ENCODE measurements at regions not wholly inside any gene's neighbourhood (a gene's known extent, or its start where the extent isn't known, plus 50 kb on each side); places are given as distances from the start of the nearest gene placed in this dataset.
A peak's percentile ranks its signal among the peaks of the same experiment; 100 is the strongest.

DNA sequence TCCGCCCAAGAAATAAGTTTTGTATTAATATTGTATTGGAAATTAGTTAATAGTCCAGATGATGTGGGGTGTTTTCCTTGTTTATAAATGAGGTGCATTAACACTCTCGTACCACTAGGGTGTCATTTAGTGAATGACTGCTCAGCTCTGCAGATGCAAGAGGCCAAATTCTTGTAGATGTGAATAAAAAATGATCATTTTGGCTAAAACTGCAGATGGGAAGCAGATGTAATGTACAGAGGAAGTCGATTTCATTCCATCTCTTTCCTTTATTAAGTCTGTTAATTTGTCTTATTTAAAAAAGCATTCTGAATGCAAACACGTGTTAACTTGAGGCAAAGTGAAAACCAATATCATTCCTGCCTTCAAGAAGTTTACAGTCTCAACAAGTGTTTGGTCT is 108.1 kb downstream of the DHX15 start:
- no peak for DNase-seq

- DNase-seq = no peak
These were observed 108.6 kb downstream of the DHX15 start for GRCh38 chr4:24475756-24476155.

DNA sequence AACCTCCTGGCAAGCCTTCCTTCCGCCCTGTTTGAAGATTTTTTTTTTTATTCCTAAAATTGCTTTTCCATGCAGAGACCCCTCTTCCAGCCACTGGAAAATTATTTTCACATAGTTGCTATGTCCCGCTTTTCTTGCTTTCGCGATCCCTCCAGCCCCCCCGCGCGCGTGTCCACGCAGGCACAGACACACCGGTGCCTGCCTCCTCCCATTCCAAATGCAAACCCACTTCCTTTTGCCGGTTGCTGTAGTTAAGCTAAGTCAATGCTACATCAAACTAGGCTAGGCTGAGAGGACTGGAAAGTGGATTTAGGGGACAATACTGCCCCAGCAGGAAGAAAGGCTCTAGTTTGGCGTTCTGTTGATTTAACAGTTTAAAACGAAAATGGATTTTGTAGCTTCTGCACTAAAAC is 111.0 kb downstream of the DHX15 start:
- peak in 1 of 5 experiments; percentile 27 for DNase-seq

- DNase-seq = peak in 4 of 5 experiments; percentile 36 to 90 (median 50)
These were observed 111.6 kb downstream of the DHX15 start for GRCh38 chr4:24472514-24473308.

- DNase-seq = no peak
These were observed 112.2 kb downstream of the DHX15 start for GRCh38 chr4:24472161-24472510.

DNA sequence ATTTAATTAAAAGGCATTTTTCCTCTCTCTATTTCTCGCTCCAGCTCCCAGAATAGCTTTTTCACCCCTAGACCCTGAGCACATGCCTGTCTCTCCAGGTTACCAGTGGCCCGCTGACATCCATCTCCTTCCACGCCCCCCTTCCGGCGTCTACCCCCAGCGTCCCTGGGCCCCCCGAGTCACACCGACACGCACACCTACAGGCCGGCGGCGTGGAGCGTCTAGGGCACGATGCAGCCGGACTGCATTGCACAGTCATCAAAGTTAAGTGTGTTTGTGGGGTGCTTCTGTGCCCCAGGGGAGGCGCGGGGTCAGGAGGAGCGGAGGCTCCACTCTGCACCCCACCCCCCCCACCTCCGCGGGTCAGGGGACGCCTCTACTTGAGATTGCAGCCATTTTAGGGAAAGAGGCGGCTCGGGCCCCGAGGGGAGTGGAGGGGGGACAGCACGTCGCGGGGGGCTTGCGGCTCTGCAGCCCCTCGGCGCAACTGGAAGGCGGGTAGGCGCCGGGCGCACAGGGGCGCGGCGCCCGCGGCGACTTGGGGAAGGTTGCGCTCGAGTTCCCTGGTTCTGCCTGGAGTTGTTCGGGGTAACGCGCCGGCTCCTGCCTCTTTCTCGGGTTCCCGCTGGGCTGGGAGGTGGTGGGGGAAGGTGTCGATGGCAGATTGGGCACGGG is 112.7 kb downstream of the DHX15 start:
- peak in 1 of 5 experiments; percentile 15 for DNase-seq

- DNase-seq = peak in 1 of 5 experiments; percentile 41
These were observed 113.5 kb downstream of the DHX15 start for GRCh38 chr4:24470666-24471485.

- DNase-seq = no peak
These were observed 116.3 kb downstream of the DHX15 start for GRCh38 chr4:24468071-24468470.

- DNase-seq = no peak
These were observed 119.8 kb downstream of the DHX15 start for GRCh38 chr4:24464566-24464965.

DNA sequence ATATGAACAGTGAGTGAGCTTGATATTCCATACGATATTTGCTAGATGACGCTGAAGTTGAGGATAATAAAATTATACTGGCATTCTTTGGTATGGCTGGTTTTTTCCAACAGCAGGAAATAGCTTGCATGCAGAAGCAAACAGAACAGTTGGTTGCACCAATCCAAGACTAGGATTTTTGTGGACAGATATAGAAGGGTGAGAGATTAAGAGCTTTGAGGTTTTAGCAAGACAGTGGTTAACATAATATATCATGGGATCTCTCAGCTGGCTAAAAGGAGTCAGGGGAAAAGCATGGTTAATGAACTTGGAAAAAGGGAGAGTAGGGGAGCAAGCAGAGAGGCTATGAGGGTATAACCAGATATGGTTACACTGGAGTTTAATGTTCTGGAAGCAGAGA is 127.9 kb downstream of the DHX15 start:
- no peak for DNase-seq

DNA sequence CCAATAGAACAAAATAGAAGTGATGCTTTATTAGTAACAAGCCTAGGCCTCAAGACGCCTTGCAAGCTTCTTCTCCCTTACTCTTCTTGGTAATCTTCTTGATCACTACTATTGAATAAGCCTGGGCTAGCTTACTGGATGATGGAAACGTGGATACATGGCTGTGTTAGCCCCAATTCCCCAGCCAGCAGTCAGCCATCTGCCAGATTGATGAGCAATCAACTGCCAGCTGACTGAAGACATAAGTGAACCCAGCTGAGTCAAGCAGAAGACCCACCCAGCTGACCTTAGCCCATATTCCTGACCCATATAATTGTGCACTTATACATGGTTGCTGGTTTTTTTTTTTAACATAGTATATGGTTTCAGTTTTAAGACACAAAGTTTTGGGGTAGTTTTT is 130.4 kb downstream of the DHX15 start:
- no peak for DNase-seq

DNA sequence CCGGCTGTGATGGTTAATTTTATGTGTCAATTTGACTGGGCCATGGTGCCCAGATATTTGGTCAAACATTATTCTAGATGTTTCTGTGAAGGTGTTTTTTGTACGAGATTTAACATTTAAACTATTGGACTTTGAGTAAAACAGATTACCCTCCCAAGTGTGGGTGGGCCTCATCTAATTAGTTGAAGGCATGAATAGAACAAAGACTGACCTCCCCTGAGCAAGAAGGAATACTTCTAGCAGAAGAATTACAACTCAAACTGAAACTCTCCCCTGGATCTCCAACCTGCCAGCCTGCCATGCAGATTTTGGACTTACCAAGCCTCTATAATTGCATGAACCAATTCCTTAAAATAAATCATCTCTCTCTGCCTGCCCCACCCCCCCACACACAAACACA is 132.5 kb downstream of the DHX15 start:
- no peak for DNase-seq

DNA sequence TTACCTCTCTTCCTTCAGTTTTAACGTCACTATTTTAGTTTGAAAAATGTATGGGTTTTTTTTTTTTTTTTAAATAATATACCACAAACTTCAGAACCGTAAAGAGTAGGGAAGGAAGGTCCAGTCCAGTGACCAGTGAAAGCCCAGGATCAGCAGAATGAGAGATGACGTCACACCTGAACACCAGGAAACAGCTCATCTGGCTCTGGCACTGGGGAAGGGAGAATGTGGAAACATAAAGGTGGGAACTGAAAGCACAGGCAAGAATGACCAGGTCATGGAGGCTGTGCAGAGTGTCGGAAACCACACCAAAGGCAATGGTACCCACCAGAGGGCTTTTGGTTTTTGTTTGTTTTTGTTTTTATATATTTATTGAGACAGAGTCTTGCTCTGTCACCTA is 141.2 kb downstream of the DHX15 start:
- DNase-seq = no peak

- no peak for DNase-seq
These were observed 143.6 kb downstream of the DHX15 start for GRCh38 chr4:24440765-24441164.

DNA sequence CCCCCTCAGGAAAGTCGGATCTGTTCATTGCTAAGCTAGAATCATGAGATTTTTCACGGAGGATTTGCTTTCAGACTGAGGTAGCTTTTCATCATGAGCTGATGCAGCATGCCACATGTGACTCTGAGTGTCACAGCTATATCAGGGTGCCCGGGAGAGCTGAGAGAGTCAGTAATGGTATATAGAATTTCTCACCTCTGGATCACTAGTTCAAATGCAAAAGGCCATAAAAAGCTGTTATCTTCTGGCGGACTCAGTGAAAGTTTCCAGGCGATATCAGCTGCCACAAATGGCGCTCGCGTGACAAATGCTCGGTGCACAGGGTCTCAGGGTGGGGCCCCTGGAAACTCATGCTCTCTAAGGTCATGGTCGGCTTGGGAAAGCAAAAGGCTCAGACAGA is 150.1 kb downstream of the DHX15 start:
- no peak for DNase-seq

DNA sequence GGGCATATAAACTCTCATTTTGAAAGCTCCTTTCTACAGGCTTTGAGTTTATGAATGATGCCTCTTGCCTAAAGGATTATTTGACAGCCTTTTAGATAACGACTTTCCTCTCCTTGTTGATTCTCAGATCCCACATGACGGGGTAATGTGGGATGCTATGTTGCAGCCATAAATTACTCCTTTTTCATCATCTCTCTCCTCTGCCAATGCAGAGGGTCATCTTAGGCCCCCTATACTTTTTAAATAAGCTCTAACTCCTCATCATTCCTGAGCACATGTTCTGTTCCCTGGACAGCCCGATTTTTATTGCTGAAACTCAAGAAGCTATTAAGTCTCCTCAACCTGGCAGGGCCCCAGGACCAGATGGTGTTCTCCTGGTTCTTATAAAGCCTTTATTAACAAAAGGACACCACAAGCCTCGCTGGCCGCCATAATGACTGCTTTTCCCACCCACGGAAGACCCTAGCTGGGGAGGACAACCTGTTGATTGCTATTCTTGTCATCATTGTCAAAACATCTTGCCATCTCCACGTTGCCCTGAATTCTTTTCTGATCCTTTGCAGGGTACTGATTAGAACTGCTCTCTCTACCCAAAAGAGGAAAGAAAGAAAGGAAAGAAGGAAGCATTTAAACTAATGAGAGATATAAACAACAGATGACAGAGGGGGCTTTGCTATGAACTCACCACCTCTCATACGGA is 150.7 kb downstream of the DHX15 start:
- DNase-seq = no peak

DNA sequence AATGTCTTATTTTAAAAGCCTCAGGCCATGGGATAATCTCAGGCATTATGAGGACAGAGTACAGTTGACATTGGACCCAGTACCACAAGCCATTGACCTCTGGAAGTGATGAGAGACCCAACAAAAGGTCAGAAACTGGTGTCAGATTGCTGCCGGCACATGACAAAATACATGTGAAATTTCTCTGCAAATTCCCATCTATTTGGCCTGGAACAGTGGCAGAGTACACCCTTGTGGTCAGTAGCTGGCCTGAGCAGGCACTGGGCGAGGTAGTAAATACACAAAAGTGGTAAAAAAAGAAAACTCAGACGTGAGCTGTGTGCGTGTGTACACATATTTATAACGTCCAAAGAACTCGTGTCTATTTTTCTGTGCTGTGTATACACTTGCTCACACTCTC is 155.5 kb downstream of the DHX15 start:
- no peak for DNase-seq

DNA sequence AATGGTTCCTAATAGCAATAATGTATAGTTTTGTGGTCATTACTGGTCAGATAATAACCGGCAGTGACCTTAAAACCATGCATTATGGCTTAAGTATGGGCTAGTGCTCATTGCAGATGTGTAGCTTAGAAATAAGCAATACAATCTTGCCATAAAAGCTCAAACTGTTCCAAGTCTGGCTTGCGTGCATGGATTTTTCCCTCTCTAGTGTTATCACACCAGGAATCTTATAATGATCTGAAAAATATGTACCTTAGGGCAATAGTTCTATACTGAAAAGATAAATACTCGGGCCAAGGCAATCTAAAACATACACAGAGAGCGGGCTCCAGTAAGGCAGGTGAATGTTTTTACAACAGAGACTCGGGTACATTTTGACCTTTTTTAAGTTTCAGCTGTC is 157.8 kb downstream of the DHX15 start:
- no peak for DNase-seq

GRCh38 chr4:24425863-24426262 is 158.5 kb downstream of the DHX15 start:
- no peak for DNase-seq

- DNase-seq = no peak
These were observed 160.7 kb downstream of the DHX15 start for GRCh38 chr4:24423670-24424069.

GRCh38 chr4:24422644-24423043 is 161.7 kb downstream of the DHX15 start:
- DNase-seq = no peak

DNA sequence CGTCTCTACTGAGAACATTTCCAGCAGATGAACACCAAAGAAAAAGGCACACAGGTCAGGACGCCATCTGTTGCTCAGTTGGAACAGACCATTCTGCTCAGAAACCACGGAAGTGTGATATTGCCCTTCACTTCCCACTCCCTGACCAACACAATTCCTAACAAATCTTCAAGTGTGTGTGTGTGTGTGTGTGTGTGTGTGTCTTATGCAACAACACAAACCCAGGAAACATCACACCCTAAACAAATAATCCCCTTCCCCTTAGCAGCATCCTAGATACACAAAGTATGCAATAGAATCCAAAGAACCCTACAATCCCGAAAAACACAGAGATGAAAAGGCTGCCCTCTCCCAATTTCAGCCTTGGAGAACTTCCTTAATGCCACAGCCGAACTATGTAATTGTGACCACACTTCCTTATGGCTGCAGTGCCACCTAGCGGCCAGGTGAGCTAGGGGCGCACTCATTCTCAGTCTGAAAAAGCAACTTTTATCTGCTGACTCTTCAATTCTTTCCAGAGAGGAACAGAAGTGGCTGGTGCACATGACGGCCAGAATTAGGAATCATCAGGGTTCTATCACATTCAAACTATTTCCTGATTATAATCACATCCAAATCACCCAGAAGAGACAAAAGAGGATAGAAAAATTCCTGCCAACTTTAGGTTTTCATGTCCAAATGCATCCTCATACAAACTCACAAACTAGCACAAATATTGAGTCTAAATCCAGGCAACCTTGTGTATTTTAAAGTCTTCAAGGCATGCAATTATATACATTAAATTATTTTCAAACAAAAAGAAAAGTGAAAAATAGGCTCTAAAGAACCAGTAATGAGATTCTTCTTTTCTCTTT is 164.9 kb downstream of the DHX15 start:
- peak in 4 of 5 experiments; percentile 26 to 55 (median 39) for DNase-seq
